HEK293 (cell line): ENCODE measurements at regions not wholly inside any gene's neighbourhood (a gene's known extent, or its start where the extent isn't known, plus 50 kb on each side); places are given as distances from the start of the nearest gene placed in this dataset.
A peak's percentile ranks its signal among the peaks of the same experiment; 100 is the strongest.
"Not testable (repeated sequence)": the region's sequence is repeated elsewhere in the genome, so short reads cannot be mapped to it uniquely, and the experiment has no call there.

Source experiments
- CTCF ChIA-PET: fragments of 350-600 bp; formaldehyde crosslinking; extraction: SDS; loops from one replicate; lab custom pipeline; 2021; ENCODE audit warnings: antibody characterized with exemption; lab: Yijun Ruan, JAX
- POLR2A ChIA-PET: fragments of 300-600 bp; formaldehyde crosslinking; extraction: SDS; loops from one replicate; lab custom pipeline; 2020; ENCODE audit warnings: antibody characterized with exemption, inconsistent platforms; lab: Yijun Ruan, JAX
- H3K27ac ChIP-seq: fragments of 200-500 bp; sonication (Bioruptor generic); 2 replicates; pipeline ENCODE4 v1.5.1; 2014; ENCODE audit warnings: low read depth, low read length, control low read depth, inconsistent platforms; ENCODE audit errors: extremely low read depth
- H3K36me3 ChIP-seq, 2 experiments: fragments of 200-500 bp in 1 of 2; sonication (Bioruptor generic) in 1 of 2; 1 replicate in 1 of 2; 2 replicates in 1 of 2; pipeline ENCODE4 v1.5.1; 2014 to 2017; ENCODE audit warnings: inconsistent platforms in 2 of 2, low read length in 2 of 2; ENCODE audit not compliant: control insufficient read depth in 2 of 2, insufficient read depth in 1 of 2
- H3K4me1 ChIP-seq: fragments of 200-500 bp; sonication (Bioruptor generic); 2 replicates; pipeline ENCODE4 v1.5.1; 2014; ENCODE audit warnings: mild to moderate bottlenecking, low read length, inconsistent platforms; ENCODE audit not compliant: control insufficient read depth, insufficient read depth
- H3K4me3 ChIP-seq: 2 replicates; pipeline ENCODE4 v1.5.1; 2011; ENCODE audit warnings: low read depth, mild to moderate bottlenecking, control low read depth, low read length, moderate library complexity
- H3K9me3 ChIP-seq: fragments of 200-500 bp; sonication (Bioruptor generic); 2 replicates; pipeline ENCODE4 v1.5.1; 2014; ENCODE audit warnings: low read depth, low read length, inconsistent platforms; ENCODE audit not compliant: control insufficient read depth, insufficient read depth
- ZNF146 ChIP-seq: fragments of 450-650 bp; formaldehyde crosslinking; IDR thresholded peaks from 2 replicates; pipeline ENCODE4 v1.5.1; 2016; ENCODE audit warnings: missing biosample characterization, missing genetic modification characterization
- ZNF155 ChIP-seq: fragments of 450-650 bp; formaldehyde crosslinking; IDR thresholded peaks from 2 replicates; pipeline ENCODE4 v1.5.1; 2016; ENCODE audit warnings: missing biosample characterization, missing genetic modification characterization
- ZNF239 ChIP-seq: fragments of 450-650 bp; formaldehyde crosslinking; IDR thresholded peaks from 2 replicates; pipeline ENCODE4 v1.5.1; 2016; ENCODE audit warnings: missing biosample characterization, missing genetic modification characterization
- ZNF76 ChIP-seq: fragments of 450-650 bp; formaldehyde crosslinking; IDR thresholded peaks from 2 replicates; pipeline ENCODE4; 2016; ENCODE audit warnings: low read depth, missing biosample characterization, missing genetic modification characterization, borderline replicate concordance
- TF ChIP-seq, protein P1 (sequence below): fragments of 450-650 bp; formaldehyde crosslinking; IDR thresholded peaks from 2 replicates; pipeline ENCODE4 v1.5.1; 2016; ENCODE audit warnings: missing biosample characterization, missing genetic modification characterization

DNA sequence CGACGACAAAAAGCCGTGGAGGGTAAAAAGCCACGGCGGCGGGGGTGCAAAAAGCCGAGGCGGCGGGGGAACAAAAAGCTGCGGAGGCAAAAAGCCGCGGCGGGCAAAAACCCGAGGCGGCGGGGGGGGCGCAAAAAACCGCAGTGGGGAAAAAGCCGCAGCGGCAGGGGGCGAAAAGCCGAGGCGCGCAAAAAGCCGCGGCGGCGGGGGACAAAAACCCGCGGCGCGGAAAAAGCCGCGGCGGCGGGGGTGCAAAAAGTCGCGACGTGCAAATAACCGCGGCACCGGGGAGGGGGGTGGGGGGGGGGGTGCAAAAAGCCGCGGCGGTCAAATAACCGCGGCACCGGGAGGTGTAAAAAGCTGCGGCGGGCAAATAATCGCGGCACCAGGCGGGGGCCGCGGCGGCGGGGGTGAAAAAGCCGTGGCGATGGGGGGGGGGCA lies 511.5 kb downstream of the FOXD4L5 start:
- Histone ChIP-seq H3K4me3 (peak overlapping the region; percentile 48), H3K27ac (no peak overlapping the region), H3K36me3 (no peaks in the 10 kb centered on the region), H3K4me1 (no peaks in the 10 kb centered on the region), H3K9me3 (no peaks in the 10 kb centered on the region)
- POLR2A ChIA-PET: no interaction called here
- CTCF ChIA-PET: no interaction called here
- no peak for TF ChIP-seq ZNF76 (tag by site-specific recombination)
- TF ChIP-seq, protein P1, sequence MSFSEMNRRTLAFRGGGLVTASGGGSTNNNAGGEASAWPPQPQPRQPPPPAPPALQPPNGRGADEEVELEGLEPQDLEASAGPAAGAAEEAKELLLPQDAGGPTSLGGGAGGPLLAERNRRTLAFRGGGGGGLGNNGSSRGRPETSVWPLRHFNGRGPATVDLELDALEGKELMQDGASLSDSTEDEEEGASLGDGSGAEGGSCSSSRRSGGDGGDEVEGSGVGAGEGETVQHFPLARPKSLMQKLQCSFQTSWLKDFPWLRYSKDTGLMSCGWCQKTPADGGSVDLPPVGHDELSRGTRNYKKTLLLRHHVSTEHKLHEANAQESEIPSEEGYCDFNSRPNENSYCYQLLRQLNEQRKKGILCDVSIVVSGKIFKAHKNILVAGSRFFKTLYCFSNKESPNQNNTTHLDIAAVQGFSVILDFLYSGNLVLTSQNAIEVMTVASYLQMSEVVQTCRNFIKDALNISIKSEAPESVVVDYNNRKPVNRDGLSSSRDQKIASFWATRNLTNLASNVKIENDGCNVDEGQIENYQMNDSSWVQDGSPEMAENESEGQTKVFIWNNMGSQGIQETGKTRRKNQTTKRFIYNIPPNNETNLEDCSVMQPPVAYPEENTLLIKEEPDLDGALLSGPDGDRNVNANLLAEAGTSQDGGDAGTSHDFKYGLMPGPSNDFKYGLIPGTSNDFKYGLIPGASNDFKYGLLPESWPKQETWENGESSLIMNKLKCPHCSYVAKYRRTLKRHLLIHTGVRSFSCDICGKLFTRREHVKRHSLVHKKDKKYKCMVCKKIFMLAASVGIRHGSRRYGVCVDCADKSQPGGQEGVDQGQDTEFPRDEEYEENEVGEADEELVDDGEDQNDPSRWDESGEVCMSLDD (tag by site-specific recombination): no peak
- no peak for TF ChIP-seq ZNF155
- no peak for TF ChIP-seq ZNF239 (tag by site-specific recombination)
- no peak for TF ChIP-seq ZNF146 (tag by site-specific recombination)

DNA sequence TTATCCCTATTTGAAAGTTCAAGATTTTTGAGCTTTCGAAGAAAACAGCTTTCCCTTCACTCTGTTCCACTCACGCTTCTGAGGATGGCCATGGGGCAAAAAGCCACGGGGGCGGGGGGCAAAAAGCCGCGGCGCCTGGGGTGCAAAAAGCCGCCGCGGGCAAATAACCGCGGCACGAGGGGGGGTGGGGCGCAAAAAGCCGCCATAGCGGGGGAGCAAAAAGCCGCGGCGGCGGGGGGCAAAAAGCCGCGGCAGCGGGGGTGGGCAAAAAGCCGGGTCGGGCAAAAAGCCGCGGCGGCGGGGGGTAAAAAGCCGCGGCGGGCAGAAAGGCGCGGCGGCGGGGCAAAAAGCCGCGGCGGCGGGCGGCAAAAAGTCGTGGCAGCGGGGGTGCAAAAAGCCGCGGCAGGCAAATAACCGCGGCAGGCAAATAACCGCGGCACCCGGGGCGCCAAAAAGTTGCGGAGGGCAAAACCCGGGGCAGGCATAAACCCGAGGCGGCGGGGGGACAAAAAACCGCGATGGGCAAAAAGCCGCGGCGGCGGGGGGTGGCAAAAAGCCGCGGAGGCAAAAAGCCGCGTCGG lies 512.2 kb downstream of the FOXD4L5 start:
- H3K27ac ChIP-seq, POLR2A ChIA-PET, H3K4me1 ChIP-seq, CTCF ChIA-PET, H3K36me3 ChIP-seq, H3K9me3 ChIP-seq: not testable (repeated sequence)
- H3K4me3 ChIP-seq: peak overlapping the region; percentile 48

DNA sequence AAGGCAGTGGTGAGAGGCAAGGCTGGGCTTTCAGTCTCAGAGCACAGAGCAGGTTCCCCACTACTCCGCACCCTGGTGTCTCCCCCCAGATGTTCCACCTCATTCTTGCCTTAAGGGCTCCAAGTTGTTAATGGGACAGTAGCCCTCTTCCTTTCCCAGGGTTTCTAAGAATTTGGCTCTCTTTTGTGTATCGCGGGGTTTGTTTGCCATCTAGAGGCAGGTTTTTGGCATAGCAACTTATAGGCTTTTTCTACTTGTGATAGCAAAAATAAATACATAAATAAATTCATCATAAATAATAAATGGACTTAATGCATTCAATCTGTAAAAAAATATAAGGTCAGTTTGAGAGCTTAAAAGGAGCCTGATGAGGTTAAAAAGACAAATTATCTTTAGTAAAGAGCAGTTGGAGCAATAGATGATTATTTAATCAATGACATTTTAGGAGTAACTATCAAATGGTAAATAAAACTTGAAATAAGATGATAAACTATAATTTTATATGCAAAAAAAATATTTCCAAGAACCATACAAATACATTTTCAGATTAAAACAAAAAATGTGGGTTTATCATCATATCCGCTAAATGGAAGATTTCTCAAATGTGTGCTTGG lies 512.8 kb downstream of the FOXD4L5 start:
- H3K4me3 ChIP-seq, H3K4me1 ChIP-seq, POLR2A ChIA-PET, H3K27ac ChIP-seq, H3K9me3 ChIP-seq, H3K36me3 ChIP-seq, CTCF ChIA-PET: not testable (repeated sequence)
